HFF-Myc (cell line): ENCODE measurements at regions not wholly inside any gene's neighbourhood (a gene's known extent, or its start where the extent isn't known, plus 50 kb on each side); places are given as distances from the start of the nearest gene placed in this dataset.

ENCODE experiments used
- DNase-seq: peaks from one replicate; pipeline ENCODE4 v3.0.0-alpha.2; 2011; ENCODE audit warnings: low read depth; ENCODE audit errors: extremely low read depth
- H3K4me3 ChIP-seq: replicated peaks from 2 replicates; pipeline ENCODE4 v1.5.1; 2011; ENCODE audit warnings: low read depth, mild to moderate bottlenecking, control low read depth, low read length
- CTCF ChIP-seq: IDR thresholded peaks from 2 replicates; pipeline ENCODE4 v1.5.1; 2012; ENCODE audit warnings: mild to moderate bottlenecking, low read depth, low read length, control low read depth; ENCODE audit errors: missing control alignments

- no peak overlapping the region for H3K4me3 ChIP-seq
- no peak for TF ChIP-seq CTCF
- DNase-seq, result no peak
Observed at GRCh38 chr20:50426866-50427718, 83.1 kb upstream of the PTPN1 start.

- DNase-seq, result no peak
- TF ChIP-seq CTCF, result no peak
- no peak overlapping the region for H3K4me3 ChIP-seq
Observed at GRCh38 chr20:50427719-50428083, 82.5 kb upstream of the PTPN1 start.

GRCh38 chr20:50428097-50428828 lies 81.9 kb upstream of the PTPN1 start:
- no peak for TF ChIP-seq CTCF

GRCh38 chr20:50429412-50429811 lies 80.8 kb upstream of the PTPN1 start:
- no peak for DNase-seq
- TF ChIP-seq CTCF, result no peak
- no peak overlapping the region for H3K4me3 ChIP-seq

More at GRCh38 chr20:50428097-50428828, 81.9 kb upstream of the PTPN1 start:
- no peak overlapping the region for H3K4me3 ChIP-seq
- no peak for DNase-seq

DNA sequence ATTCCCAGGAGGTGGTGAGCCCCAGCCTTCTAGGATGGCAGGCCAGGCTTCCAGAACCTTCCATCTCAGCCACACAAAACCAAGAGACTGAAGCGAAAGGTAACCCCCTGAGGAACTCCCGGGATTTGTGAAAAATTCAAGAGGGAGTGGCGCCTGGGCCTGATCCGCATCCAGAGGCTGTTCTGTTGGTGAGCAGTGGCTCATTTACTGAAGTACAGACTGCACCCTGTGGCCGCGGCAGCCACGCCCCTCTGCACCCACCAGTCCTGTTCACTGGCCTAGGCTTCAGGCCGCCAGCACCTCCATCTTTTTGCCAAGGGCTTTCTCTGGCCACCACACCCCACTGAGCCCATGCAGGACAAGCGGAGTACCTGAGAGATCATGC lies 79.1 kb upstream of the PTPN1 start:
- no peak for DNase-seq
- TF ChIP-seq CTCF, result no peak
- no peak overlapping the region for H3K4me3 ChIP-seq

DNA sequence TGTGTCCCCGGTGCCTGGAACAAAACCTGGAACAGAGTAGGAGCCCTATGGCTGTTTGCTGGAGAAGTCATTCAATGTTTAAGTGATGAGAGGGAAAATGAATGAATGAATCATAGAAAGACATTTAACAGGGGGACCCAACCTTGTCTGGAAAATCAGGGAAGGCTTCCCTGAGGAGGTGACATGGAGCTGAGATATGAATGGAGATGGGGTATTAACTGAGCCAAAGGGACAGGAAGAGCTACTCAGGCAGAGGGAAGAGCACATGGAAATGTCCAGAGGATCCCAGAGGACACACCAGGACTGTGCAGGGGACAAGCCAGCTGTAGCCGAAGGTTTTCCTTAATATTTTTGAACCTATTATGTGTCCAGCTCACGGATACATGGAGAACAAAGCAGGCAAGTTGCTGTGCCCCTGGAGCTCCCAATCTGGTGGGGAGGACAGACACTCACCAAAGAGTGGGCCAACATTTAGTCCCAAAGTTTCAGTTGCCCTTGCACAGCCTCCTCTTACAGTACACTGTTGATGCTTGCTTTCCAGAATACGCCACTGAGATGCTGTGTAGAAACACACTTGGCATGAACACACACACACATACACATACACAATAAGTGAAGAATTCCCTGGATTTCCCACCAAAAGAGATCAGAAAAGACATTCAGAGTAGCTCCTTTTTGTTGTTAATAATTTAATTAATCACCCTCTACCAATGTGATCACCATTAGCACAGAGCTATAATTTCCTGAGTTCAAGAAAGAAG lies 77.0 kb upstream of the PTPN1 start:
- H3K4me3 ChIP-seq, result no peak overlapping the region
- DNase-seq, result no peak
- no peak for TF ChIP-seq CTCF
